Tibial nerve (tissue), 3 donors: ENCODE measurements at regions not wholly inside any gene's neighbourhood (a gene's known extent, or its start where the extent isn't known, plus 50 kb on each side); places are given as distances from the start of the nearest gene placed in this dataset.

Experiments
- POLR2A ChIP-seq, 2 donors: fragments of 450-650 bp; IDR thresholded peaks; one replicate each; pipeline ENCODE4 v1.6.1; 2017; ENCODE audit warnings: antibody characterized with exemption in 2 of 2, mild to moderate bottlenecking in 2 of 2, moderate library complexity in 2 of 2
- TF ChIP-seq, protein P1 (sequence below), 5 experiments: fragments of 200-600 bp in 3 of 5; fragments of 450-650 bp in 2 of 5; sonication (generic) in 3 of 5; IDR thresholded peaks; one replicate each; pipeline ENCODE4 v1.5.1; 2016 to 2019; ENCODE audit warnings: antibody characterized with exemption in 5 of 5, mild to moderate bottlenecking in 3 of 5, moderate library complexity in 2 of 5

DNA sequence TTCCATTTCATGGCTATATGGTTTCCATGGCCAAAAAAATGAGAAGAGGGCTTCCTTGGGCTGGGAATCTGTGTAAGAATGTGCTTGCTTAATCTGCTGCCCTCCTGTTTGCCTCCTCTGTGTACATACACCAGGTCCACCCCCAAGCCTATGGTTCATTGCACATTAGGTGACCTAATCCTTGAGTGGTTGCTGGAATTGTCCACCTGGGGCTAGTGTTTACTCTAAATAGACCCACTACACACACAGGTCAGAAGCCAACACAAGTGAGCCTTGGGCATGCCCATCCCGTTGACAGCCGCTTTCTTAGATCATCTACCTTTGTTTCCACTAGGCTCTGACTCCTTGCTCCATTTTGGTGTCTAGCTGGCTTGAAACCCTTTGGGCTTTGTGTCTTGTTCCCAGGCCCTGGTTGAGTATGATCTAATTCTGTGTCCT lies 59.2 kb upstream of the ATL2 start:
- TF ChIP-seq POLR2A (IDR thresholded peaks at IDR 0.05), result no peak
- TF ChIP-seq, protein P1, sequence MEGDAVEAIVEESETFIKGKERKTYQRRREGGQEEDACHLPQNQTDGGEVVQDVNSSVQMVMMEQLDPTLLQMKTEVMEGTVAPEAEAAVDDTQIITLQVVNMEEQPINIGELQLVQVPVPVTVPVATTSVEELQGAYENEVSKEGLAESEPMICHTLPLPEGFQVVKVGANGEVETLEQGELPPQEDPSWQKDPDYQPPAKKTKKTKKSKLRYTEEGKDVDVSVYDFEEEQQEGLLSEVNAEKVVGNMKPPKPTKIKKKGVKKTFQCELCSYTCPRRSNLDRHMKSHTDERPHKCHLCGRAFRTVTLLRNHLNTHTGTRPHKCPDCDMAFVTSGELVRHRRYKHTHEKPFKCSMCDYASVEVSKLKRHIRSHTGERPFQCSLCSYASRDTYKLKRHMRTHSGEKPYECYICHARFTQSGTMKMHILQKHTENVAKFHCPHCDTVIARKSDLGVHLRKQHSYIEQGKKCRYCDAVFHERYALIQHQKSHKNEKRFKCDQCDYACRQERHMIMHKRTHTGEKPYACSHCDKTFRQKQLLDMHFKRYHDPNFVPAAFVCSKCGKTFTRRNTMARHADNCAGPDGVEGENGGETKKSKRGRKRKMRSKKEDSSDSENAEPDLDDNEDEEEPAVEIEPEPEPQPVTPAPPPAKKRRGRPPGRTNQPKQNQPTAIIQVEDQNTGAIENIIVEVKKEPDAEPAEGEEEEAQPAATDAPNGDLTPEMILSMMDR (IDR thresholded peaks at IDR 0.05), result no peak
